GM10266 (cell line): ENCODE measurements at regions not wholly inside any gene's neighbourhood (a gene's known extent, or its start where the extent isn't known, plus 50 kb on each side); places are given as distances from the start of the nearest gene placed in this dataset.

Experiments
- DNase-seq: peaks from one replicate; pipeline ENCODE4 v3.0.0; 2012; ENCODE audit errors: extremely low spot score
- CTCF ChIP-seq: IDR thresholded peaks from 2 replicates; pipeline ENCODE4 v1.5.1; 2012; ENCODE audit warnings: mild to moderate bottlenecking, low read depth; ENCODE audit not compliant: control insufficient read depth, insufficient read depth; ENCODE audit errors: missing control alignments

GRCh38 chr4:57602141-57602540 is 492.0 kb upstream of the IGFBP7 start:
- TF ChIP-seq CTCF = no peak
- DNase-seq = no peak

GRCh38 chr4:57591073-57591472 is 480.9 kb upstream of the IGFBP7 start:
- TF ChIP-seq CTCF = no peak
- DNase-seq = no peak

- DNase-seq = no peak
- no peak for TF ChIP-seq CTCF
These were observed 478.4 kb upstream of the IGFBP7 start for GRCh38 chr4:57588557-57588956.

- DNase-seq = no peak
- no peak for TF ChIP-seq CTCF
These were observed 470.8 kb upstream of the IGFBP7 start for GRCh38 chr4:57580710-57581599.

- TF ChIP-seq CTCF = no peak
- DNase-seq = no peak
These were observed 465.2 kb upstream of the IGFBP7 start for GRCh38 chr4:57575426-57575825.

- TF ChIP-seq CTCF = no peak
- no peak for DNase-seq
These were observed 444.4 kb upstream of the IGFBP7 start for GRCh38 chr4:57554556-57555092.

GRCh38 chr4:57553728-57554127 is 443.5 kb upstream of the IGFBP7 start:
- DNase-seq = no peak
- TF ChIP-seq CTCF = no peak
